Skin of body (tissue), 1 donor: ENCODE measurements at regions not wholly inside any gene's neighbourhood (a gene's known extent, or its start where the extent isn't known, plus 50 kb on each side); places are given as distances from the start of the nearest gene placed in this dataset.
"Not testable (repeated sequence)": the region's sequence is repeated elsewhere in the genome, so short reads cannot be mapped to it uniquely, and the experiment has no call there.

Experiments
- DNase-seq: peaks from one replicate; lab custom pipeline; 2025; lab: John Stamatoyannopoulos, UW

DNA sequence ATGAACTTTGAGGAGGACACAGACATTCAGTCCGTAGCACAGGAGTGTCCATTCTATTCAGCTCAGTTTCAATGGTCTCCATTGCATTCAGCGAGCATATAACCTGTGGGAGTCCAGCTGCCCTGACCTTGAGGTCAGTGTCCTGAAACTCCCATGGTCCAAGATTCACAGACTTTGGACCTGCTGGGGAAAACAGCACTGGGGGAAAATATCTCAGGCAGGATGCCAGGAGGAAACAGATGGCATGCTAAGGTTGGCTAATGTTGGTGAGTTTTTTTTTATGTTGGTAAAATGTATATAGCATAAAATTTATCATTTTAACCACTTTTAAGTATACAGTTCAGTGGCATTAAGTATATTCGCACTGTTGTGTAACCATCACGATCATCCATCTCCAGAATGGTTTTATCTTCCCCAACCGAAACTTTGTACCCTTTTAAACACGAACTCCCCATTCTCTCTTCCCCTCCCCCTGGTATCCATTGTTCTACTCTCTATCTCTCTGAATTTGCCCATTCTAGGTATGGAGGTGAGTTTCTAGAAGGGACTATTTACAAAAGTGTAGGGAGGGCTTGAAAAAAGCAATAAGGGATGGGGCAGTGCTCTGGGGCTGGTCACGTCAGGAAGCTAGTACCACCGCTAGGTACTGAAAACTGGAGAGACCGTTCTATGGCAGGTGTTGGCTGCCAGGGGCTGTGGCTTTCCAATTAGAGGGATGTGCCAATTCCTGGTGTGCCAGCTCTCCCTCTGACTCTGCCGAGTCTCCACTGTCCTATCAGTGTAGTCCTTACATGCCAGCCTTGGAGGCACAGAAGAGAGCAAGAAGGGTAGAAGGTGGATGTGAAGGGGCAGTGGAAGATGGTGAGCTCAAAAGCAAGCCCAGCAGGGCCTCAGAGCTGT lies 85.3 kb downstream of the FOXD2 start:
- DNase-seq: no peak

DNA sequence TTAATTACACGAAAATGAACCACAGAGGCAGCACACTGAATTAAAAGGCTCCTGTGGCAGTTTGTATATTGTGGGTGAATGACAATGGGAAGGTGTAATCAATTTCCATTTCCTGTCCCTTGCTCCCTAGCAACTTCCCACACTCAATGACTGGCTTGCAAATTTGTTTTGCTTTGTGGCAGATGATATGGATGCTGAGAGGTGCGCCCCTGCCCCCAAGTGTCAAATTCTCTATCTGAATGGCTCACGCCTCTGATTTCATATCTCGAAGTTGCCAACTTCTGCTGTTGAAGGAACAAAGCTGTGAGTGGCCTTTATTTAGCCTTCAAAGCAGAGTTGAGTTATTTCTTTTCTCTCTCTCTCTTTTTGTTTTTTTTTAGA lies 86.0 kb downstream of the FOXD2 start:
- DNase-seq: no peak

DNA sequence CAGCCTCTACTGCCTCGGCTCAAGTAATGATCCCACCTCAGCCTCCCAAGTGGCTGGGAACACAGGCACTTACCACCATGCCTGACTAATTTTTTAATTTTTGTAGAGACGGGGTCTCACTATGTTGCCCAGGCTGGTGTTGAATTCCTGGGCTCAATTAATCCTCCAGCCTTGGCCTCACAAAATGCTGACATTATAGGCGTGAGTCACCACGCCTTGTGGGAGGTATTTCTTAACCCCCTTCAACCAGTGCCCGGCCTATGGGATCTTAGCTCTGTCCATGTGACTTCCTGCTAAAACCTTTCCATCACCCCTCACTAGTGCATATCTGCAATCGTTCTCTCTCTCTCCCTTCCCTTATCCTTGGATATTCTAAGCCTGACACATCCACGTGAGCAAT lies 86.4 kb downstream of the FOXD2 start:
- DNase-seq: no peak

DNA sequence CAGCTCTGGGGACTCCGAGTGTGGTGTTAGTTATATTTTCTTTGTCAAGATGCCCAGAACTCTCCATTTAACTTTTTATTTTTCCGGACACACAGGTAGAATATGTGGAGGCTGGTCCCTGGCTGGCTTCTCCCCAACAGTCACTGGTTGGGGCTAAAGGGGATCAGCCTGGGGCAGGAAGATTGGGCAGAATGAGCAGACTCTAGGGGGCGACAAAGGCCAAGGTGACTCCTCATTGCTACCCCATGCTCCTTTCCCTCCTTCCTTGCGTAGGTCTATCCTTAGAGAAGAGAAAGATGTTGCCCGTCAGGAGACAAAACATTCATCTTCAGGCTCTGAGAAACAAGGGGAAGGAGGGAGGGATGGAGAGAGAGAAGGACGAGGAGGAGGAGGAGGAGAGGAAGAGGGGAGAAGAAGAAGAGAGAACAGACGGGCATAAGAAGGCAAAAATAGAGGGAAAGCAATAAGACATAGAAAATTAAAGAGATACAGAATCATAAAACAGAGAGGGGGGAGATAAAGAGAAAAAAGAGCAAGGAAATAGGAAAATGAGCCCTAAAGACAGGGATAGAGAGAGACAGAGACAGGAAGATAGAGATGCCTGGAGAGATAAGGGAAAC lies 89.9 kb downstream of the FOXD2 start:
- DNase-seq: no peak

DNA sequence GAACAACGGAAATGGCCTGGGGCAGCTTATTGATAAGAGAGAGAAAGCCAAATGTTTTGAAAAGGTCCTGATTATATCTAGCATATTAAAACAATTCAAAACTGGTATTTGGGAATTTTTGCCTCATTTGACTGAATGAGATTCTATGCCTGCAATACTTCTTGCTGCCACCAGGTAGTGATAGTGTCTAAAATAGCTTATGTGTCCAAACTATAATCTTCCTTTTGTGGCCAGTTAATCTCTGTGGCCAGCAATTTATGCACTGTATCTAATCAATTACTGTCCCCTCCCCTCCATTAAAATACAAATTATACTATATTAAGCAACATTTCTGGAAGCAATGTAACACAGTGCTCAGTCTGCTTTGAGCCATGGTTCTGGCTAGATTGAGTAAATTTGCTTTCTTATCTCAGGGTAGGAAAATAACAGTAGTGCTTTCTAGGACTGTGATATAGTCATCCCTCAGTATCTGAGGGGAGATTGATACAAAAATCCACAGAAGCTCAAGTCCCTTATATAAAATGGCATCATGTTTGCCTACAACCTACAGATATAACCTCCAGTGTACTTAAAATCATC lies 91.8 kb downstream of the FOXD2 start:
- DNase-seq: no peak

DNA sequence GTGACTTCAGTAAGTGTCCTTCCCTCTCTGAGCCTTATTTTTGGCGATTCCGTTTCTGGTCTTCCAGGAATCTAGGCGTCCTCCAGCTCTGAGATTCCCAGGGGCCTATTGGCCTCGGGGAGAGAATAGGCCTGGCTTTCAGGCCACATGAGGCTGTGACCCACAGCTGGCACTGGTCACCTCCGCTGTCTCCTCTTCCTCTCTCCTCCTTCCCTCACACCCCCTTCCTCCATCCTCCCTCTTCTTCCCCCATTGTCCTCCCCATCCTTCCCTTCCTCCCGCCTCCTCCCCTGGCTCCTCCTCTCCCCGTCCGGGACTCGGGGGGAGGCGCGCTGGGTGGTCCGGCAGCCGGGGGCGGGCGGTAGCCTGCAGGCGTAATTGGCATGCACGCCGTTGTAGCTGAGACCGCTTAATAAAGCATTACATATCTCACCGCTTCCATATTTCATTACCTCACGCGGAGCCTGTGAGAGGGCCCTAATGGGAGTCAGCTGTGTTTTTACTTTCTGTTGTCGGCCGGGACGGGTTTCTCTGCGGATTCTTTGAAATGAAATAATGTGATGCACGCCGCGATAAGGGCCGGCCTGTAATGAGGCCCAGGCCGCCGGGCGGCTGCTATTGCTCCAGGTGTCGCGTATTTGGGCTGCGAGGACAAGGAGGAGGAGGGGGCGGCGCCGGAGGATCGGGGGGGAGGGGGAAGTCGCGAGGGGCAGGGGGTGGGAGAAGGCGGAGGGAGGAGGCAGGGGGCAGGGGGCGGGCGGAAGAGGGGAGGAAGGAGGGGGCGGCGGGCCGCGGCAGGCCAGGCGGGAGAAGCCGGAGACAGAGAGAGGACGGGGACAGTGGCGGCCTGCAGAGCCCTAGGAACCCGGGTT lies 95.3 kb downstream of the FOXD2 start:
- DNase-seq: peak; percentile 82

DNA sequence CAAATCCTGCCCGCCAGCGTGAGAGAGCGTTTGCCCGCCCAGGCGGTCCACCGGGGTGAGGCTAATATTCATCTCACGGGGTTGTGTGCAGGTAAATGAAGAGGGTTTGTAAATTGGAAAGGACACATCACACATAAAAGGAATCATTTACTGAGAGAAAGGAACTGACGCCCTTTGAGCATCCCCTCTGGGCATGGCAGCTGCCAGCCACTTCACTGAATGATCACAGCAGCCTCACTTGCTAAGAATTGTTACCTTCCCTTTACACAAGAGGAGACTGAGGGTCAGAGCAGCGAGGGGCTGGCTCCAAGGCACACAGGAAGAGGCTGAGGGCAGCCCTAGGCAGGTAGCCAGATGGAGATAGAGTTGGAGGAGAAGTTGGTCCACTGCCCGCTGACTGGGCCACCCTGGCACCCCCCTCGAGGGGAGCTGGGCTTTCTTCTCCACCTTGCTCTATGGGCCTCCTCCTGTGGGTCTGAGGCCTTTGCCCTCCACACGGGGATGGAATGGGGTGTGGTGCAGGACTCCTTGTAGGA lies 96.0 kb downstream of the FOXD2 start:
- DNase-seq: no peak

DNA sequence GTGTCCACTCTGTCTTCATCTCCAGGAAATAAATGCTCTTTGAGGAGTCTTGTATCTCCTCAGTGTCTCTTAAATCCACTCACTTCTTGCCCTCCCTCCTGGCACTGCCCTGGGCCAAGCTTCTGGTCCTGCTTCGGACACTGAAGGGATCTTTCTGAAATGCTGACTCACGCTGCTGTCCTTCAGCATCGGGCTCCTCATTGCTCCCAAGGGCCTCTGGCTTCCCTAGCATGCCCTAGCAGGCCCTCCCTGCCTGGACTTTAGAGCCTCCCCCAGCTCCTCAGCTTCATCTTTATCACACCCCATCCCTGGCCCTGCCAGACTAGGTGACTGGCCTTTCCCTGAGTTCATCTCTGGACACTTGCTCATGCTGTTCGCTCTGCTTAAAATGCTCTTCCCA lies 96.6 kb downstream of the FOXD2 start:
- DNase-seq: no peak

DNA sequence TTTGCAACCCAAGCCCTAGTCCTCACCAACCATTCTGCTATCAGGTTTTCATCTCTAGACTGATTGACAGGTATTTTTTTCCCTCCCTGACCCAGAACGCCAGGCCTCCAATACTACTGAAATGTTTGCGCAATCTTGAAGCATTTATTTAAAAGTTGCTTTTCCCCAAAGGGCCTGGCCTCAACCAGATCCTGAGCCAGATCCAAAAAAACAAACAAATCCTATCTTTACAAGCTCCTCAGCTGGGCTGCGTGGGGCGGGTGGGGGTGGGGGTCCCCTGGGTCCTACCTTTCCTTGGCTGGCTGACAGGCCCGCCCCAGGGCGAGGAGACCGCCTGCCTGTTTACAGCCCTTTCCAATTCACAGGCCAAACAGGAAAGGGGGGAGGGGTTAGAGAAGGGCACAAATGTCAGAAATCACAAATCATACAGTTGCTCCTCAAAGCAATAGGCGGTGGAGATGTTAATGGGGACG lies 98.8 kb downstream of the FOXD2 start:
- DNase-seq: no peak

DNA sequence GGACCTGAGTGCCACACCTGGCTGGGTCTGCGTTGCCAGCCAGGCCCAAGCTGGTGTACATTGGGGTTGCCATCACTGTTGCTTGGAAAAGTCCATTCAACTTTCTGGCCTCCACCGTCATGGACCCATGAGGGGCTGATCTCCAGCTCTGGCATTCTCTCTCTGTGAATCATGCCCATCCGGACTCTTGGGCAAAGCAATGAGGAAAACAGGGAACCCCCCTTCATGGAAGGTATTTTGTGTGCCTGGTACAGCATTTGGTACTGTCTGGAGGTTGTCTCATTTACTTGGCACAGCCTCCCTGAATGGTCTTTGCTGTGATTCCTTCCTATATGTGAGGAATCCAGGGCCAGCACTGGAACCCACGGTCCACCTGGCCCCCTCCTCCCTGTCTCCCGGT lies 99.4 kb downstream of the FOXD2 start:
- DNase-seq: no peak

DNA sequence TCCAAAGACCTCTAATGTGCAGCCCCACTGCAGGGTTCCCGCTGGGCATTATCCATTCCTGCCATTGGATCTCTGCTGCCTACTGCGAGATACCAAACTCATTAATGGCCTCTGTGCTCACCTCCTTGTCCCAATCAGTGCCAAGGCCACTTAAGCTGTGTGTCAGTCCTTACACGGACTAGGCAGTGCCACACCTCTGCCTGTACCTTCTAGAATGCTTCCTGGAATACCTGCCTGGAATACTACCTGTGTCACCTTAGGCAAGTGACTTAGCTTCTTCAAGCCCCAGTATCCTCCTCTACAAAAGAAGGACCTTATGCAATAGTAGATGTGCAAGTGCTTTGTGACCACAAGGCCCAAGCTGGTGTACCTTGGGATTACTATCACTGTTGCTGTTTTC lies 100.1 kb downstream of the FOXD2 start:
- DNase-seq: no peak

DNA sequence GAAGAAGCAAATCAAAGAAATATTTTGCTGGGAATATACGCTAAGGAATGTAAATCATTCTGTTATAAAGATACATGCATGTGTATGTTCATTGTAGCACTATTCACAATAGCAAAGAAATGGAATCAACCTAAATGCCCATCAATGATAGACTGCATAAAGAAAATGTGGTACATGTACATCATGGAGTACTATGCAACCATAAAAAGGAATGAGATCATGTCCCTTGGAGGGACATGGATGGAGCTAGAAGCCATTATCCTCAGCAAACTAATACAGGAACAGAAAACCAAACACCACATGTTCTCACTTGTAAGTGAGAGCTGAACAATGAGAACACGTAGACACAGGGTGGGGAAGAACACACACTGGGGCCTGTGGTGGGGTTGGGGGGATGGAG lies 100.7 kb downstream of the FOXD2 start:
- DNase-seq: not testable (repeated sequence)

DNA sequence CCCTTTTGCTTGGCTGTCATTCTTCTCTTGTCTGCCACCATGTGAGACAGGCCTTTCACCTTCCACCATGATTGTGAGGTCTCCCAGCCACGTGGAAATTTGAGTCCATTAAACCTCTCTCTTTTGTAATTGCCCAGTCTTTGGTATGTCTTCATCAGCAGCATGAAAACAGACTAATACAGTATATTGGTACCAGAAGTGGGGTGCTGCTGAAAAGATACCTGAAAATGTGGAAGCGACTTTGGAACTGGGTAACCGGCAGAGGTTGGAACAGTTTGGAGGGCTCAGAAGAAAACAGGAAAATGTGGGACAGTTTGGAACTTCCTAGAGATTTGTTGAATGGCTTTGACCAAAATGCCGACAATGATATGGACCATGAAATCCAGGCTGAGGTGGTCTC lies 103.9 kb downstream of the FOXD2 start:
- DNase-seq: not testable (repeated sequence)

DNA sequence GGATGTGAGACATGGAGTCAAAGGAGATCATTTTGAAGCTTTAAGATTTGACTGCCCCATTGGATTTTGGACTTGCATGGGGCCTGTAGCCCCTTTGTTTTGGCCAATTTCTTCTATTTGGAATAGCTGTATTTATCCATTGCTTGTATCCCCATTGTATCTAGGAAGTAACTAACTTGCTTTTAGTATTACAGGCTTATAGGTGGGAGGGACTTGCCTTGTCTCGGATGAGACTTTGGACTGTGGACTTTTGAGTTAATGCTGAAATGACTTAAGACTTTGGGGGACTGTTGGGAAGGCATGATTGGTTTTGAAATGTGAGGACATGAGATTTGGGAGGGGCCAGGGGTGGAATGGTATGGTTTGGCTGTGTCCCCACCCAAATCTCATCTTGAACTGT lies 105.2 kb downstream of the FOXD2 start:
- DNase-seq: not testable (repeated sequence)

DNA sequence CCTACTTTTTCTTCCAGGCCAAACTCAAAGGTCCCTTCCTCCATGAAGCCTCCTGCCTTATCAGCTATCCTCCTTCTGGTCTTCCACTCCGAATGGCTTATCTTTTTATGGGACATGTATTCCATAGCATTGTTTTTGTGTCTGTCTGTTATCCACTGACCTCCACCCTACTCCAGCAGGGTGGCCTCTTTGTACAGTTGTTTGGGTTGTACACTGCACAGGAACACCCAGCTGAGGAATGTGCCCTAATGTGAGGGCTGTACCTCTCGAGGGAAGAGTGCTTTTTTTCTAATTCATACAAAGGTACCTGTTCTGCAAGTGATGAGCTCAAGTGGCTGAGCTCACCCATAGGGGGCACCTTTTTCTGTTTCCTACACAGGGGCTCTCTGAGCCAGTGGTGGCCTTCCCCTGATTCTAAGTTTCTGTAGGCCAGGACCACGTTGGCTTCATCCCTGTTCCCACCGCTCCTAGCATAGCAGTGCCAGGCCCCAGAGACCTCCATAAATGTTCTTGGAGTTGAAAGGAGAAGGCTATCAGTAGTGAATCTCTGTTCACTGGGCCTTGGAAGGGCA lies 108.2 kb downstream of the FOXD2 start:
- DNase-seq: no peak

DNA sequence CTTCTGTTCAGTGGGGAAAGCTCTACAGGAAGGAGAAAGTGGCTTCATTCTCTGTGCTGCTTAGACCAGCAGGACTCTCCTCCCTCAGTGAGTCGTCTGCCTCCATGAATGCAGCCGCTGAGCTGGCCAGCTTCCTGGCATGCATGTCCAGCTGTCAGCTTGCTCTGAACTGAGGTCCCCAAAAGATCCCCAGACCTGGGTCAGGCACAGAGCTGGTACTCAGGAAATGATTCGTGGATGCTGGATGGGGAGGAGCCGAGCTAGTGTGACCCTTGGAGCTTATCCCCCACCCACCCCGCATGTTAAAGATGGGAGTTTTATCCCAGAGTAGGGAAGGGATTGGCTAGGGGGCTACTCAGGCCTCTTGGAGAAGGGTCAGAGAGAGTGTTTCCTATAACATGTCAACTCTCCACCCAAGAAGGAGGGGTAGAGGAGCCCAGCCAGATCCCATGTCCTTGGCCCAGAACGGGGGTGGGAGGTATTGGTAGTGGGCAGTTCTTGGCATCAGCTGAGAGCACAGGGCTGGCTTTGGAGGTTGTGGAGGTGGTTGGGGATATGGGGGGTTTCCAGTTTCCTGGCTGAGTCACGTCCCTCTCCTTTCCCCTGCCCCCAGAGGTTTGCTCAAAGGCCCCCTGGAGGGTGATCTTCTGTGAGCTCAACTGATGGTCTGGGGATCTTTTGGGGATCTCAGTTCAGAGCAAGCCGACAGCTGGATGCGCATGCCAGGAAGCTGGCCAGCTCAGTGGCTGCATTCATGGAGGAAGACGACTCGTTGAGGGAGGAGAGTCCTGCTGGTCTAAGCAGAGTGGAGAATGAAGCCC lies 110.1 kb downstream of the FOXD2 start:
- DNase-seq: no peak

DNA sequence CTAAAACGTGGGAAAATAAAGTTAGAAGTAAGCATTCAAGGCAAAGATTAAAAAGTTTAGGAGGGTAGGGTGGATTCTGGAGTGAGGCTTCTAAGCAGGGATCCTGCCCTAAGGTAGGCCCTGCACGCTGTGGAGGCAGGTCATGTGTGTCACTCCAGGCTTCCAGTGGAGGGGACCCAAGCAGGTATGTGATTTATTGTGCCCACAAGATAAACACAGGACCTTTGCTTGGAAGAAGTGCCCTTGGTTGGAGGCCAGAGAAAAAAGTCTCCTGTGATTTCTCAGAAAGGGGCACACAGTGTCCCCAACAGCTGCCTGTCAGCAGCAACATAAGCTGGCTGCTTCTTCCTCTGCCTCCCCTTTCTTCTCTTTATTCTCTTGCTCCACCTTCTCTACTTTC lies 110.8 kb downstream of the FOXD2 start:
- DNase-seq: no peak

DNA sequence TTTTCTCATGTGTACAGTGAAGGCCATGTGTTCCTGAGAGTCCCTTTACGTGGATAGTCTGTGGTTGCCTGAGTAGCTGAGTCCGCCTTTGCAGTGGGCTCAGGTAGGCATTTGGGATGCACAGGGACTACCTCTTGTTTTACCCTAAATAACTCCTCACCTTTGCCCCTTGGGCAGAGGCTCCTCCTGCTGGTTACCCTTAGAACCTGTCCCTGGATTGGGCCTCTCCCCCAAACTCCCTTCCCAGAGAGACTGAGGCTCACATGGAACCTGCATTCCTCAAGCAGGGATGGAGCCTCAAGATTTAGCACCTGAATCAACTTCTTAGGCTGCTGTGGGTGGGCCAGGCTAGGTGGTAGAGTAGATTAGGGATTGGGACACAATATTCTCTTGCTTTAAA lies 111.7 kb downstream of the FOXD2 start:
- DNase-seq: no peak

DNA sequence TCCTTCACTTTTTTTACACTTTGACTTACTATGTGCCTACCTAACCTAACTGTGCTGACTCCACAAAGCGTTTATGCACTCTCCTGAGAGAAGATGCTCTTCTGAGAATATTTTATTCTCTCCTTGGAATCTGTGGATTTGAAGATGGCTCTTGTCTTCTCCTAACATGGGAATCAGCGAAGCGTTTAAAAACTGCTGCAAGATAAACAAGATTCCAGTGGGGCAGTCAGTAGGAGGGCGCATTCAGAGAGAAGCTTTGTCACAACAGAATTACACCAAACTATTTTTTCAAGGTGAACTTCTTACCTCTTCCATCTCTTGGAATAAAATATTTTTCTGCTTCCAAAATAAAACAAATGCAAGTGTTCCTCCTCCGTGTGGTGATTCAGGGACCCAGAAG lies 113.1 kb downstream of the FOXD2 start:
- DNase-seq: no peak

DNA sequence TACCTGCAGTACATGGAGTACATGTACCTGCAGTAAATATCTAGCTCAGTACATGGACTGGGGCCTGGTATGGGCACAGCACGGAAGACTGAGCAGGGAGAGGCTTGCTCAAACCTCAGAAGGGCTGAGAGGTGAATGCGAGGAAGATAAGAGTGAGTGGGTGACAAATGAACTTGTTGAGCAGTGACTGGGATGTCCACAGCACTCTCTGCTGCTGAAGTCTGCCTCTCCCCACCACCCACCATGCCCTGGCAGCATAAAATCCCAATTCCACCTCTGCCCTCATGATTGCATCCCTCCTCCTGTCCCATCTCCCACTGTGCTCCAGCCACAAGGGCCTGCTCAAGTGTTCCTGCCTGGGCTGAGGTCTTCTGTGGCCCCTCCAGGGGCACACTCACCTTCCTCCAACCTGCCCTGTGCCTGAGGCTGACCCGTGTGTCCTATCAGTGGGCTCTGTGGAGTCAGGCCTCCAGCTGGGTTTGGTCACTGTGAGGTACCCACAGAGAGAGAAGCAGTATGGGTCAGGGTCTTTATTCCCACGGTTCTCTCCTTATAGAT lies 114.2 kb downstream of the FOXD2 start:
- no peak for DNase-seq
